Activated CD8-positive, alpha-beta T cell treated with anti-CD3 and anti-CD28 coated beads, Interleukin-2, amount 10 ng/mL, durations not matched to agents 7 days and 5 days (primary cell): ENCODE measurements at regions not wholly inside any gene's neighbourhood (a gene's known extent, or its start where the extent isn't known, plus 50 kb on each side); places are given as distances from the start of the nearest gene placed in this dataset.

Experiments used
- ATAC-seq: fragments of 150-1000 bp; cut with Tn5 transposase; one replicate; pipeline ENCODE4 v1.10.0; 2021; ENCODE audit warnings: moderate library complexity
- CTCF ChIA-PET: fragments of 350-600 bp; sonication (Branson Sonifier 250); formaldehyde crosslinking; loops from one replicate; lab custom pipeline; 2021; ENCODE audit warnings: antibody characterized with exemption; lab: Charles Lee
- POLR2A ChIA-PET: fragments of 350-600 bp; sonication (Branson Sonifier 250); formaldehyde crosslinking; loops from one replicate; lab custom pipeline; 2021; ENCODE audit warnings: antibody characterized with exemption; lab: Charles Lee
- DNase-seq: peaks from one replicate; pipeline ENCODE4 v3.0.0-alpha.2; 2020
- H3K27ac Mint-ChIP-seq: one replicate; pipeline ENCODE4 v1.8.0; 2021; ENCODE audit warnings: mild to moderate bottlenecking, mixed read lengths
- H3K27me3 Mint-ChIP-seq: one replicate; pipeline ENCODE4 v1.8.0; 2021; ENCODE audit warnings: low read depth, mixed read lengths
- H3K36me3 Mint-ChIP-seq: one replicate; pipeline ENCODE4 v1.8.0; 2021; ENCODE audit warnings: low read depth, mixed read lengths
- H3K4me1 Mint-ChIP-seq: one replicate; pipeline ENCODE4 v1.8.0; 2021; ENCODE audit warnings: low read depth, mixed read lengths
- H3K4me3 Mint-ChIP-seq: one replicate; pipeline ENCODE4 v1.8.0; 2021; ENCODE audit warnings: mild to moderate bottlenecking, mixed read lengths
- H3K9me3 Mint-ChIP-seq: one replicate; pipeline ENCODE4 v1.8.0; 2022; ENCODE audit warnings: mixed read lengths; ENCODE audit not compliant: insufficient read depth

DNA sequence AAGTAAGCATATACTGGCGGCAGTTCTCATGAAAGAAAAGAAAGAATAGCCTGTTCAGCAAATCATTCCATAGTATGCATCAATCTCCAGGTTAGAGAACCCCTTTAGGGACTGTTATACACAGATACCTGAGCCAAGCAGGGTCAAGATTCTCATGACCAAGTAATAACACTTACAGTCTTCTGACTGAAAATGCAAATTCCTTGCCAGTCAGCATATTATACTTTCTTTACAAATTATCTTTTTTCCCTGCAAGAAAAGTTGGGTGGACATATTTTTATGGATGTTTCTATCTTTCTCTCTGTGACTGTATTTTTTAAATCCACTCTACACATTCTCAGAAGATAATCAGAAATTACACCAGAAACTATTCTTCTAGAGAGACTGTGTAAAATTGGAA lies 120.4 kb upstream of the COL5A2 start:
- Mint-ChIP-seq H3K27ac (peak overlapping the region; percentile 91), H3K36me3 (peaks cover 60% of the 10 kb centered on the region), H3K4me1 (peaks cover 83% of the 10 kb centered on the region), H3K9me3 (peaks cover 5% of the 10 kb centered on the region), H3K4me3 (no peak overlapping the region), H3K27me3 (no peaks in the 10 kb centered on the region)
- CTCF ChIA-PET = no interaction called here
- ATAC-seq (no peak), DNase-seq (no peak)
- POLR2A ChIA-PET = no interaction called here

DNA sequence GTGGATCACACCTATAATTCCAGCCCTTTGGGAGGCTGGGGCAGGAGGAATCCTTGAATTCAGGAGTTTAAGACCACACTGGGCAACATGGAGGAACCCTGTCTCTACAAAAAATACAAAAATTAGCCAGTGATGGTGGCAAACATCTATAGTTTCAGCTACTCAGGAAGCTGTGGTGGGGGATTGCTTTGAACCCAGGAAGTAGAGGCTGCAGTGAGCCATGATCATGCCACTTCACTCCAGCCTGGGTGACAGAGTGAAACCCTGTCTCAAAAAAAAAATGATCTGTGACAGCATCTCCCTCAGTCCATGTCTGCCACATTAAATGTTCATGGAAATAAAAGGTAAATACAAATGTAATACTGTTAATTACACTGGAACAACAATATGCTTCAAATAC lies 121.4 kb upstream of the COL5A2 start:
- peak; percentile 81 for DNase-seq
- peaks cover 60% of the 10 kb centered on the region for H3K36me3 Mint-ChIP-seq
- H3K27ac Mint-ChIP-seq = peak overlapping the region; percentile 91
- ATAC-seq = peak; percentile 80
- ChIA-PET CTCF (interaction anchor here (1.1 kb wide), 1 partner anchor 13 kb away, joined by 3 read pairs; no protein-coding TSS in a partner anchor), POLR2A (interaction anchor here (0.6 kb wide), 1 partner anchor 143 kb away, joined by 3 read pairs; no protein-coding TSS in a partner anchor)
- H3K9me3 Mint-ChIP-seq = peaks cover 5% of the 10 kb centered on the region
- H3K4me1 Mint-ChIP-seq = peaks cover 87% of the 10 kb centered on the region
- no peaks in the 10 kb centered on the region for H3K27me3 Mint-ChIP-seq
- peak overlapping the region; percentile 42 for H3K4me3 Mint-ChIP-seq

DNA sequence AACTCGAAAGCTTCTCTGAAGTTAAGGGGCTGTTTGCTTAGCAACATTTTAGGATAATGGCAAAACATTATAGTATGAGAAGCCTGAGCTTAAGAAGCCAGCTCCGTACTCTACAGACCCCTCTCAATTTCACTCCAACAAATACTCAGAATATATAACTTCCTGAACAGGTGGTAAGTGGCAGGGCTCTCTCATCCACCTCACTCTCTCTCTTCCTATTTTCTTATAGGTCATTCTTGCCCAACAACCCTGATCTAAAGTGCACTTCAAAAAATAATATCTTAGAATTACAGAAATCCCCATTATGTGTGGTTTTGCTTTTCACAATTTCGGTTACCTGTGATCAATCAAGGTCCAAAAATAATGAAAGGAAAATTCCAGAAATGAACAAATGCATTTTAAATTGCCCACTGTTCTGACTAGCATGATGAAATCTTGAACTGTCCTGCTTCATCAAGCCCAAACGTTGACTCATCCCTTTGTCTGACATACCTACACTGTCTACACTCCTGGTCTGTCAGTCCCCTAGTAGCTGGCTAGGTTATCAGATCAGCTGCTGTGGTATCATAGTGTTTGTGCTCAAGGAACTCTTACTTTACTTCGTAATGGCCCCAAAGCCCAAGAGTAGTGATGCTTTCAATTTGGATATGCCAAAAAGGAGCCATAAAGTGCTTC lies 122.8 kb upstream of the COL5A2 start:
- Mint-ChIP-seq H3K9me3 (no peaks in the 10 kb centered on the region), H3K27ac (peak overlapping the region; percentile 77), H3K4me3 (no peak overlapping the region), H3K36me3 (peaks cover 56% of the 10 kb centered on the region), H3K27me3 (no peaks in the 10 kb centered on the region), H3K4me1 (peaks cover 77% of the 10 kb centered on the region)
- CTCF ChIA-PET = no interaction called here
- DNase-seq (no peak), ATAC-seq (no peak)
- POLR2A ChIA-PET = no interaction called here

DNA sequence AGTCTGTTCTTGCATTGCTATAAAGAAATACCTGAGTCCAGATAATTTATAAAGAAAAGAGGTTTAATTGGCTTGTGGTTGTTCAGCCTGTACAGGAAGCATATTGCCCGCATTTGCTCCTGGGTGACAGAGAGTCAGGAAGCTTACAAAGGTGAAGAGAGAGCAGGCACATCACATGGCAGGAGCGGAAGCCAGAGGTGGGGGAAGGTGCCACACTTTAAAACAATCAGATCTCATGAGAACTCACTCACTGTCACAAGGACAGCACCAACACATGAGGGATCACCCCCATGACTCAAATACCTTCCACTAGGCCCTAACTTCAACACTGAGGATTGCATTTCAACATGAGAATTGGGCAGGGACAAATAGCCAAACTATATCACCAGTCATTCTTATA lies 124.8 kb upstream of the COL5A2 start:
- Mint-ChIP-seq H3K36me3 (peaks cover 41% of the 10 kb centered on the region), H3K27me3 (no peaks in the 10 kb centered on the region), H3K9me3 (no peaks in the 10 kb centered on the region), H3K27ac (peak overlapping the region; percentile 88), H3K4me3 (peak overlapping the region; percentile 44), H3K4me1 (peaks cover 61% of the 10 kb centered on the region)
- POLR2A ChIA-PET = interaction anchor here (0.9 to 1.4 kb wide), 2 partner anchors 10 to 88 kb away, joined by 4 read pairs; no protein-coding TSS in a partner anchor
- ATAC-seq (peak; percentile 73), DNase-seq (peak; percentile 77)
- CTCF ChIA-PET = interaction anchor here (0.6 to 1.9 kb wide), 6 partner anchors 9 to 162 kb away, joined by 3 to 10 read pairs (median 4); partner anchors contain the start of gene COL5A2

DNA sequence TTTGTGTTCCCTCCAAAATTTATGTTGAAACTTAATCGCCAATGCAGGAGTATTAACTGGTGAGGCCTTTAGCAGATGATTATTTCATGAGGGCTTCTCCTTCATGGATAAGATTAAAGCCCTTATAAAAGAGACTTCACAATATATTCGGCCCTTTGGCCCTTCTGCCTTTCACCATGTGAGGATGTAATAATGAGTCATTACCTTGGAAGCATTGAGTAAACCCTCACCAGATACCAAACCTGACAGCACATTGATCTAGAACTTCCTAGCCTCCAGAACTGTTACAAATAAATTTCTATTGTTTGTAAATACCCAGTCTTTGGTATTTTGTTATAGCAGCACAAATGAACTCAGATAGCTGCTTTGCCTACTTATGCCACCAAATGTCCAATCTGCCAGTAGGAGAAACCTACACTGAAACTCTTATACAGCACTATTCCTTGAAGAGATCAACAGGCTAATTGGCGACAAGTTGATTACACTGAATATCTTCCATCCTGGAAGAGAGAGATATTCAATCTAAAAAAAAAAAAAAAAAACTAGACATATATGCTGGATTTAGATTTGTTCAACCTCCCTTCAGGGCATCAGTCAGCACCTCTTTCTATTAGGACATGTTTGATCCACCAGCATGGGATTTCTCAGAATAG lies 125.9 kb upstream of the COL5A2 start:
- no peaks in the 10 kb centered on the region for H3K27me3 Mint-ChIP-seq
- DNase-seq (no peak), ATAC-seq (no peak)
- H3K4me3 Mint-ChIP-seq = no peak overlapping the region
- ChIA-PET POLR2A (no interaction called here), CTCF (interaction anchor here (0.6 to 1.9 kb wide), 3 partner anchors 18 to 163 kb away, joined by 3 to 10 read pairs (median 3); partner anchors contain the start of gene COL5A2)
- no peak overlapping the region for H3K27ac Mint-ChIP-seq
- no peaks in the 10 kb centered on the region for H3K9me3 Mint-ChIP-seq
- peaks cover 35% of the 10 kb centered on the region for H3K36me3 Mint-ChIP-seq
- H3K4me1 Mint-ChIP-seq = peaks cover 53% of the 10 kb centered on the region

- CTCF ChIA-PET = no interaction called here
- H3K9me3 Mint-ChIP-seq = no peaks in the 10 kb centered on the region
- no peak overlapping the region for H3K27ac Mint-ChIP-seq
- H3K27me3 Mint-ChIP-seq = no peaks in the 10 kb centered on the region
- peaks cover 42% of the 10 kb centered on the region for H3K4me1 Mint-ChIP-seq
- no peak overlapping the region for H3K4me3 Mint-ChIP-seq
- DNase-seq (no peak), ATAC-seq (no peak)
- POLR2A ChIA-PET = no interaction called here
- peaks cover 32% of the 10 kb centered on the region for H3K36me3 Mint-ChIP-seq
Observed at GRCh38 chr2:189306525-189306924, 127.0 kb upstream of the COL5A2 start.

GRCh38 chr2:189308056-189308790 lies 128.7 kb upstream of the COL5A2 start:
- Mint-ChIP-seq H3K27ac (no peak overlapping the region), H3K9me3 (no peaks in the 10 kb centered on the region), H3K36me3 (peaks cover 23% of the 10 kb centered on the region), H3K27me3 (no peaks in the 10 kb centered on the region), H3K4me3 (no peak overlapping the region), H3K4me1 (peaks cover 43% of the 10 kb centered on the region)
- CTCF ChIA-PET = no interaction called here
- ATAC-seq (no peak), DNase-seq (no peak)
- POLR2A ChIA-PET = no interaction called here

DNA sequence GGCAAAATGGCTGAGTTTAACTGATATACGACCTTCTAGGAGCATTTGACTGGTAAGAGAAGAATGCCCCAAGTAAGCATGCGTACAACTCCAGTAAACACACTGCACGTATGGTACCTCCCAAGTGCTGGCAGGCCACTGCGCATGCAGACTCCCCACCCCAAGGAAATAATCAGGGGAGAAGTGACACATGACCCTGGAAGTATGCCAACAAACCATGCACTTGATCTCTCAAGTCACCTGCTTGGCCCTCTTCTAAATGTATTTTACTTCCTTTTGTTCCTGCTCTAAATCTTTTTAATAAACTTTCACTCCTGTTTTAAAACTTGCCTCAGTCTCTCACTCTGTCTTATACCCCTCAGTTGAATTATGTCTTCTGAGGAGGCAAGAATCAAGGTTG lies 129.8 kb upstream of the COL5A2 start:
- peaks cover 14% of the 10 kb centered on the region for H3K36me3 Mint-ChIP-seq

GRCh38 chr2:189312211-189312610 lies 129.1 kb upstream of the WDR75 start:
- no peak for DNase-seq
- no peak overlapping the region for H3K4me3 Mint-ChIP-seq
- H3K27ac Mint-ChIP-seq = no peak overlapping the region
- POLR2A ChIA-PET = no interaction called here
- no peaks in the 10 kb centered on the region for H3K27me3 Mint-ChIP-seq
- ATAC-seq = no peak
- CTCF ChIA-PET = interaction anchor here (1.1 to 2.4 kb wide), 3 partner anchors 14 to 169 kb away, joined by 3 to 6 read pairs (median 3); no protein-coding TSS in a partner anchor
- peaks cover 6% of the 10 kb centered on the region for H3K36me3 Mint-ChIP-seq
- peaks cover 4% of the 10 kb centered on the region for H3K9me3 Mint-ChIP-seq
- peaks cover 25% of the 10 kb centered on the region for H3K4me1 Mint-ChIP-seq

More for the DNA sequence above, 129.8 kb upstream of the COL5A2 start:
- H3K4me1 Mint-ChIP-seq = peaks cover 39% of the 10 kb centered on the region
- no peaks in the 10 kb centered on the region for H3K27me3 Mint-ChIP-seq
- H3K4me3 Mint-ChIP-seq = no peak overlapping the region
- CTCF ChIA-PET = no interaction called here
- no peaks in the 10 kb centered on the region for H3K9me3 Mint-ChIP-seq
- no peak overlapping the region for H3K27ac Mint-ChIP-seq
- DNase-seq (no peak), ATAC-seq (no peak)
- POLR2A ChIA-PET = no interaction called here

DNA sequence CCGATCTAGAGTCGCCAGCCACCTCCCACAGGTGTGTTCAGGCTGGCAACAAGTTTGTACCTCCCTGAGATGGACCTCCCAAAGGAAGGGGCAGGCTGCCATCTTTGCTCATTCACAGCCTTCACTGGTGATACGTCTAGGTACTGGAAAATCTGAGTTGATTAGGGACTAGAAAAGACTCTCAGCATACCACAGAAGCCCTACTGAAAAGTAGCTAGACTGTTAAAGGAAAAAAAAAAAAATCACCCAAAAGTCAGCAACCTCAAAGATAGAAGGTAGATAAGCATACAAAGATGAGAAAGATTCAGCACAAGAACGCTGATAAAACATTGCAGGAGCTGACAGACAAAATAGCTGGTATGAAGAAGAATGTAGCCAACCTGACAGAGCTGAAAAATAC lies 128.6 kb upstream of the WDR75 start:
- POLR2A ChIA-PET = no interaction called here
- peak; percentile 36 for ATAC-seq
- CTCF ChIA-PET = interaction anchor here (1.1 to 1.5 kb wide), 2 partner anchors 14 to 169 kb away, joined by 3 read pairs; no protein-coding TSS in a partner anchor
- Mint-ChIP-seq H3K27ac (no peak overlapping the region), H3K36me3 (peaks cover 6% of the 10 kb centered on the region), H3K9me3 (peaks cover 4% of the 10 kb centered on the region), H3K4me3 (no peak overlapping the region), H3K4me1 (peaks cover 25% of the 10 kb centered on the region), H3K27me3 (no peaks in the 10 kb centered on the region)
- DNase-seq = no peak

- H3K27ac Mint-ChIP-seq = no peak overlapping the region
- no peak for DNase-seq
- no peaks in the 10 kb centered on the region for H3K27me3 Mint-ChIP-seq
- CTCF ChIA-PET = no interaction called here
- POLR2A ChIA-PET = no interaction called here
- no peak overlapping the region for H3K4me3 Mint-ChIP-seq
- H3K9me3 Mint-ChIP-seq = peaks cover 9% of the 10 kb centered on the region
- H3K4me1 Mint-ChIP-seq = peaks cover 4% of the 10 kb centered on the region
- no peak for ATAC-seq
- peaks cover 2% of the 10 kb centered on the region for H3K36me3 Mint-ChIP-seq
Observed at GRCh38 chr2:189318761-189319160, 122.5 kb upstream of the WDR75 start.
